C4-2B (cell line): ENCODE measurements at regions not wholly inside any gene's neighbourhood (a gene's known extent, or its start where the extent isn't known, plus 50 kb on each side); places are given as distances from the start of the nearest gene placed in this dataset.

Experiments
- ZFX ChIP-seq: fragments of 450-650 bp; IDR thresholded peaks from 2 replicates; pipeline ENCODE4 v1.6.1; 2017
- TF ChIP-seq, protein P1 (sequence below): fragments of 450-650 bp; conservative IDR thresholded peaks from 2 replicates; pipeline ENCODE4 v1.5.1; 2017; ENCODE audit warnings: mild to moderate bottlenecking

GRCh38 chr21:35488946-35489345 is 439.8 kb upstream of the RUNX1 start:
- TF ChIP-seq, protein P1, sequence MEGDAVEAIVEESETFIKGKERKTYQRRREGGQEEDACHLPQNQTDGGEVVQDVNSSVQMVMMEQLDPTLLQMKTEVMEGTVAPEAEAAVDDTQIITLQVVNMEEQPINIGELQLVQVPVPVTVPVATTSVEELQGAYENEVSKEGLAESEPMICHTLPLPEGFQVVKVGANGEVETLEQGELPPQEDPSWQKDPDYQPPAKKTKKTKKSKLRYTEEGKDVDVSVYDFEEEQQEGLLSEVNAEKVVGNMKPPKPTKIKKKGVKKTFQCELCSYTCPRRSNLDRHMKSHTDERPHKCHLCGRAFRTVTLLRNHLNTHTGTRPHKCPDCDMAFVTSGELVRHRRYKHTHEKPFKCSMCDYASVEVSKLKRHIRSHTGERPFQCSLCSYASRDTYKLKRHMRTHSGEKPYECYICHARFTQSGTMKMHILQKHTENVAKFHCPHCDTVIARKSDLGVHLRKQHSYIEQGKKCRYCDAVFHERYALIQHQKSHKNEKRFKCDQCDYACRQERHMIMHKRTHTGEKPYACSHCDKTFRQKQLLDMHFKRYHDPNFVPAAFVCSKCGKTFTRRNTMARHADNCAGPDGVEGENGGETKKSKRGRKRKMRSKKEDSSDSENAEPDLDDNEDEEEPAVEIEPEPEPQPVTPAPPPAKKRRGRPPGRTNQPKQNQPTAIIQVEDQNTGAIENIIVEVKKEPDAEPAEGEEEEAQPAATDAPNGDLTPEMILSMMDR, result no peak
- no peak for TF ChIP-seq ZFX
